GM06990 (cell line): ENCODE measurements at regions not wholly inside any gene's neighbourhood (a gene's known extent, or its start where the extent isn't known, plus 50 kb on each side); places are given as distances from the start of the nearest gene placed in this dataset.

Experiments used
- DNase-seq: peaks from one replicate; pipeline ENCODE4 v3.0.0-alpha.2; 2011; ENCODE audit not compliant: insufficient read length; ENCODE audit errors: extremely low read depth
- H3K27me3 ChIP-seq: replicated peaks from 2 replicates; pipeline ENCODE4 v1.6.0; 2011; ENCODE audit warnings: low read length; ENCODE audit not compliant: control insufficient read depth, insufficient read depth
- H3K36me3 ChIP-seq: 2 replicates; pipeline ENCODE4 v1.5.1; 2011; ENCODE audit warnings: low read length; ENCODE audit not compliant: control insufficient read depth, insufficient read depth
- H3K4me3 ChIP-seq: replicated peaks from 2 replicates; pipeline ENCODE4 v1.5.1; 2011; ENCODE audit warnings: low read depth, mild to moderate bottlenecking, control low read depth, low read length
- CTCF ChIP-seq: IDR thresholded peaks from 2 replicates; pipeline ENCODE4 v1.5.1; 2011; ENCODE audit warnings: low read length, control low read depth, mild to moderate bottlenecking, inconsistent platforms; ENCODE audit not compliant: insufficient read depth, poor library complexity, severe bottlenecking

DNA sequence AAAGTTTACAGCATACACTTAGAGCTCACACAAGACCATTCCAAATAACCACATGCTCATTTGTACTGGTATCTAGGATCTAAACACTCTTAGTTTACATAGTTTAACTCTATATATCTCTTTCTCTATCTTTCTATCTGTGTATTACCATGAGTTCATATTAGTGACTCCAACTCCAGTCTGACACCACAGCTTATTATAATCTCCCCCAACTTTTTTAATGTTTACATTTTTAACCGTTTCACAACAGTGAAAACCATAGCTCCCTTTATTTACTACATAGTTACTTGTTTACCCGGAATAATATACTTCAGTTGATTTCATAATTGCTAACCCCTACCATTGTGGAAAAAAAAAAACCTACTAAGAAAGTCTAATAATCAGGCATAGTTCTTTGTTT lies 362.4 kb upstream of the RGS17 start:
- no peak for TF ChIP-seq CTCF
- no peak for DNase-seq
- Histone ChIP-seq H3K27me3 (no peaks in the 10 kb centered on the region; the same call in 1 of the 2 replicates), H3K36me3 (no peaks in the 10 kb centered on the region), H3K4me3 (no peak overlapping the region)

GRCh38 chr6:153489479-153489878 lies 358.4 kb upstream of the RGS17 start:
- Histone ChIP-seq H3K4me3 (no peak overlapping the region), H3K27me3 (no peaks in the 10 kb centered on the region), H3K36me3 (no peaks in the 10 kb centered on the region)
- TF ChIP-seq CTCF: no peak
- no peak for DNase-seq

DNA sequence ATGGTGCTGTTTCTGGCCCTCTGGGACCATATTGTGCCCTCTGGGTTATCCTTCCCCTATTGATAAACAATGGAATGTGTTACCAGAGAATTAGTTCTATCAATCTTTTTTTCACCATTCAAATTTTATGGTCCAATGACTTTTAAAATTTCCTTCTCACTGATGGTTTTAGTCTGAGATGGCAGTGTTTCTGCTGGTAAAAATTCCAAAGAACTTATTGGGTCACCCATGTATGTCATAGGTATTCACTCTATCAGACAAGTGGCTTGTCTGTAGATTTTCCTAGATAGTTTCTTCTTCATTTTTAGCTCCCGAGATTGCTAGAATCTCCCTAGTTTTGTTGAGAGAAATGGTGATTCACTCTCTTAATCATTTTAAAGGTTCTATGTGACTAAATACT lies 357.2 kb upstream of the RGS17 start:
- no peaks in the 10 kb centered on the region for H3K36me3 ChIP-seq
- no peak for DNase-seq
- H3K27me3 ChIP-seq: no peaks in the 10 kb centered on the region
- H3K4me3 ChIP-seq: no peak overlapping the region
- no peak for TF ChIP-seq CTCF

DNA sequence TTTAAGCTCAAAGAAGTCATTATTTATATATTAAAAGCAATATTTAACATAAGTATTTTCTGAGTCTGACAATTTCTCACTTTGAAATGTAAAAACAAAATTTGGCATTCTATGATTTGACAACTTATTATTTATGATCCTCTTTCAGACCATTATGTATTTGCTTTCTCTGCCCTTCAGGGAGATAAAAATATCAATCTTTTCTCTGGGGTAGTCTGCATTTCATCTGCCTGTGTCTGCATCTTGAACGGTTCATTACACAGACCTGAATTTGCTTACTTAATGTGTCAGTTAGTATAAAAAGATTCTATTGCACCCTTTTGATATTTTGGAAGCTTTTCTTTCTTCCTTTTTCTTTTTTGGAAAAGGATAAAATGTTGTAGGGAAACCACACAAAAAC lies 354.0 kb upstream of the RGS17 start:
- no peak overlapping the region for H3K4me3 ChIP-seq
- DNase-seq: no peak
- H3K27me3 ChIP-seq: no peaks in the 10 kb centered on the region
- no peaks in the 10 kb centered on the region for H3K36me3 ChIP-seq
- TF ChIP-seq CTCF: no peak

GRCh38 chr6:153484056-153484455 lies 353.0 kb upstream of the RGS17 start:
- H3K27me3 ChIP-seq: no peaks in the 10 kb centered on the region
- TF ChIP-seq CTCF: no peak
- H3K36me3 ChIP-seq: no peaks in the 10 kb centered on the region
- H3K4me3 ChIP-seq: no peak overlapping the region
- no peak for DNase-seq

- TF ChIP-seq CTCF: no peak
- DNase-seq: no peak
- Histone ChIP-seq H3K36me3 (no peaks in the 10 kb centered on the region), H3K27me3 (no peaks in the 10 kb centered on the region), H3K4me3 (no peak overlapping the region)
These were observed 345.2 kb upstream of the RGS17 start for GRCh38 chr6:153476243-153476642.
